ENCODE measurements at regions not wholly inside any gene's neighbourhood (a gene's known extent, or its start where the extent isn't known, plus 50 kb on each side); places are given as distances from the start of the nearest gene placed in this dataset.

GRCh38 chr20:52624281-52624680 is 347.9 kb upstream of the TSHZ2 start:
- DNase-seq (ENCODE audit: low read depth, low spot score): no peak
- H3K4me3 ChIP-seq (ENCODE audit: low read depth, low read length): no peak overlapping the region
- ChIA-PET CTCF (no interaction called here), POLR2A (no interaction called here)
- no peaks in the 10 kb centered on the region for H3K27me3 ChIP-seq (ENCODE audit: control insufficient read depth, insufficient read depth, low read length)
- H3K27ac ChIP-seq (ENCODE audit: low read depth, low read length): no peak overlapping the region
- no peaks in the 10 kb centered on the region for H3K9me3 ChIP-seq (ENCODE audit: control insufficient read depth, insufficient read depth, low read length)
- TF ChIP-seq, protein P1, sequence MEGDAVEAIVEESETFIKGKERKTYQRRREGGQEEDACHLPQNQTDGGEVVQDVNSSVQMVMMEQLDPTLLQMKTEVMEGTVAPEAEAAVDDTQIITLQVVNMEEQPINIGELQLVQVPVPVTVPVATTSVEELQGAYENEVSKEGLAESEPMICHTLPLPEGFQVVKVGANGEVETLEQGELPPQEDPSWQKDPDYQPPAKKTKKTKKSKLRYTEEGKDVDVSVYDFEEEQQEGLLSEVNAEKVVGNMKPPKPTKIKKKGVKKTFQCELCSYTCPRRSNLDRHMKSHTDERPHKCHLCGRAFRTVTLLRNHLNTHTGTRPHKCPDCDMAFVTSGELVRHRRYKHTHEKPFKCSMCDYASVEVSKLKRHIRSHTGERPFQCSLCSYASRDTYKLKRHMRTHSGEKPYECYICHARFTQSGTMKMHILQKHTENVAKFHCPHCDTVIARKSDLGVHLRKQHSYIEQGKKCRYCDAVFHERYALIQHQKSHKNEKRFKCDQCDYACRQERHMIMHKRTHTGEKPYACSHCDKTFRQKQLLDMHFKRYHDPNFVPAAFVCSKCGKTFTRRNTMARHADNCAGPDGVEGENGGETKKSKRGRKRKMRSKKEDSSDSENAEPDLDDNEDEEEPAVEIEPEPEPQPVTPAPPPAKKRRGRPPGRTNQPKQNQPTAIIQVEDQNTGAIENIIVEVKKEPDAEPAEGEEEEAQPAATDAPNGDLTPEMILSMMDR (IDR thresholded peaks at IDR 0.05; ENCODE audit: low read depth, low read length): no peak

DNA sequence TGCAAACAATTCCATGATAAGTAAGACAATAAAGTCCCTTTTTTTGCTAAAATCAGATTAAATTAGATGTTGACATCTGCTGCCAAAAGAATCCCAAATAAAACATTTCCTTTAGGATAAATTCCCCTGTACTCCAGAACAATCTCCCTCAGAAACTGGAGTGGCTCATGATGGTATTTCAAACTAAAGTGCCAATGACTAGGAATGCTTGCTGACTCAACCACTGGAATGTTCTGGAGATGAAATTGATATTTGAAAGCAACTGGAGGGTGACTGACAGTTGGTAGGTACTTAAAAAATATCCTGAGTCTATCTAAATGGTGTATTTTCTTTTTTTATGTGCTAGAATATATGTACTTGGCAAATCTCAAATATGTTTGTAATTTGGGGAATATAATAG is 350.1 kb upstream of the TSHZ2 start:
- Histone ChIP-seq H3K9me3 (ENCODE audit: control insufficient read depth, insufficient read depth, low read length) (no peaks in the 10 kb centered on the region), H3K4me3 (ENCODE audit: low read depth, low read length) (no peak overlapping the region), H3K27ac (ENCODE audit: low read depth, low read length) (no peak overlapping the region), H3K27me3 (ENCODE audit: control insufficient read depth, insufficient read depth, low read length) (no peaks in the 10 kb centered on the region)
- DNase-seq (ENCODE audit: low read depth, low spot score): no peak
- TF ChIP-seq, protein P1 (IDR thresholded peaks at IDR 0.05; ENCODE audit: low read depth, low read length): no peak
- ChIA-PET CTCF (no interaction called here), POLR2A (no interaction called here)

DNA sequence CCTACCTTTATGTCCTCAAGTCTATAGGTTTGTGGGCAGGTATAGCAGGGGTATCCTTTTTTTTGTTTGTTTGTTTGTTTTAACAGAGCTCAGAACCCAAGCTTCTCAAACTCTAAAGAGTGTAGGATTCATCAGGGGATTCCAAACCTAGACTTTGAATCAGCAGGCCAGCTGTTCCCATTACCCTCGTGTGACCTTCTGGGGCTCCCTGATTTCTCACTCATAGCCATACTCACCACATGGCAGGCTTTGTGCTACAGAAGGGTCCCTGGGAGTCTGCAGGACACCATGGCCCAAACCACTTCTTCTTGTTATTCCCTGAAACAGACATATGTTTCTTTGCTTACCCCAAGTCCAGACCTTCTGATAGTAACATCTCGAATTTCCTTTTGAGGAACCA is 350.8 kb upstream of the TSHZ2 start:
- H3K9me3 ChIP-seq (ENCODE audit: control insufficient read depth, insufficient read depth, low read length): no peaks in the 10 kb centered on the region
- no peak overlapping the region for H3K27ac ChIP-seq (ENCODE audit: low read depth, low read length)
- TF ChIP-seq, protein P1 (IDR thresholded peaks at IDR 0.05; ENCODE audit: low read depth, low read length): no peak
- no peaks in the 10 kb centered on the region for H3K27me3 ChIP-seq (ENCODE audit: control insufficient read depth, insufficient read depth, low read length)
- ChIA-PET POLR2A (no interaction called here), CTCF (no interaction called here)
- no peak for DNase-seq (ENCODE audit: low read depth, low spot score)
- H3K4me3 ChIP-seq (ENCODE audit: low read depth, low read length): no peak overlapping the region

GRCh38 chr20:52619671-52620070 is 352.5 kb upstream of the TSHZ2 start:
- TF ChIP-seq, protein P1 (IDR thresholded peaks at IDR 0.05; ENCODE audit: low read depth, low read length): no peak
- Histone ChIP-seq H3K9me3 (ENCODE audit: control insufficient read depth, insufficient read depth, low read length) (no peaks in the 10 kb centered on the region), H3K27me3 (ENCODE audit: control insufficient read depth, insufficient read depth, low read length) (no peaks in the 10 kb centered on the region), H3K4me3 (ENCODE audit: low read depth, low read length) (no peak overlapping the region), H3K27ac (ENCODE audit: low read depth, low read length) (no peak overlapping the region)
- CTCF ChIA-PET: no interaction called here
- POLR2A ChIA-PET: no interaction called here
- no peak for DNase-seq (ENCODE audit: low read depth, low spot score)

- Histone ChIP-seq H3K27me3 (ENCODE audit: control insufficient read depth, insufficient read depth, low read length) (no peaks in the 10 kb centered on the region), H3K27ac (ENCODE audit: low read depth, low read length) (no peak overlapping the region), H3K9me3 (ENCODE audit: control insufficient read depth, insufficient read depth, low read length) (no peaks in the 10 kb centered on the region), H3K4me3 (ENCODE audit: low read depth, low read length) (no peak overlapping the region)
- ChIA-PET POLR2A (no interaction called here), CTCF (no interaction called here)
- DNase-seq (ENCODE audit: low read depth, low spot score): no peak
- TF ChIP-seq, protein P1 (IDR thresholded peaks at IDR 0.05; ENCODE audit: low read depth, low read length): no peak
Measured at GRCh38 chr20:52619101-52619500, 353.1 kb upstream of the TSHZ2 start.

Data from AG04450 (cell line).